ENCODE measurements at regions not wholly inside any gene's neighbourhood (a gene's known extent, or its start where the extent isn't known, plus 50 kb on each side); places are given as distances from the start of the nearest gene placed in this dataset.

- intact Hi-C loops (cut with DNase I; ENCODE audit: low total_unique reads) = no loop called here
- H3K27ac ChIP-seq = no peak overlapping the region
- H3K27me3 ChIP-seq = no peaks in the 10 kb centered on the region
- WGBS, 2 donors = 65 to 83% methylated on average over 7 of the region's 7 CpGs
- TF ChIP-seq, protein P1, sequence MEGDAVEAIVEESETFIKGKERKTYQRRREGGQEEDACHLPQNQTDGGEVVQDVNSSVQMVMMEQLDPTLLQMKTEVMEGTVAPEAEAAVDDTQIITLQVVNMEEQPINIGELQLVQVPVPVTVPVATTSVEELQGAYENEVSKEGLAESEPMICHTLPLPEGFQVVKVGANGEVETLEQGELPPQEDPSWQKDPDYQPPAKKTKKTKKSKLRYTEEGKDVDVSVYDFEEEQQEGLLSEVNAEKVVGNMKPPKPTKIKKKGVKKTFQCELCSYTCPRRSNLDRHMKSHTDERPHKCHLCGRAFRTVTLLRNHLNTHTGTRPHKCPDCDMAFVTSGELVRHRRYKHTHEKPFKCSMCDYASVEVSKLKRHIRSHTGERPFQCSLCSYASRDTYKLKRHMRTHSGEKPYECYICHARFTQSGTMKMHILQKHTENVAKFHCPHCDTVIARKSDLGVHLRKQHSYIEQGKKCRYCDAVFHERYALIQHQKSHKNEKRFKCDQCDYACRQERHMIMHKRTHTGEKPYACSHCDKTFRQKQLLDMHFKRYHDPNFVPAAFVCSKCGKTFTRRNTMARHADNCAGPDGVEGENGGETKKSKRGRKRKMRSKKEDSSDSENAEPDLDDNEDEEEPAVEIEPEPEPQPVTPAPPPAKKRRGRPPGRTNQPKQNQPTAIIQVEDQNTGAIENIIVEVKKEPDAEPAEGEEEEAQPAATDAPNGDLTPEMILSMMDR (IDR thresholded peaks at IDR 0.05) = no peak
- no peak for TF ChIP-seq POLR2A (IDR thresholded peaks at IDR 0.05)
- H3K4me3 ChIP-seq = no peak overlapping the region
- no peaks in the 10 kb centered on the region for H3K4me1 ChIP-seq
- H3K9me3 ChIP-seq = no peaks in the 10 kb centered on the region
- no peak for DNase-seq
- H3K36me3 ChIP-seq (ENCODE audit: low read depth, missing control alignments) = no peaks in the 10 kb centered on the region
Measured at GRCh38 chr7:3233301-3233700, 67.8 kb upstream of the SDK1 start.

GRCh38 chr7:3234051-3234450 lies 67.0 kb upstream of the SDK1 start:
- no peak overlapping the region for H3K4me3 ChIP-seq
- H3K27me3 ChIP-seq = no peaks in the 10 kb centered on the region
- H3K9me3 ChIP-seq = no peaks in the 10 kb centered on the region
- TF ChIP-seq POLR2A (IDR thresholded peaks at IDR 0.05) = no peak
- TF ChIP-seq, protein P1 (IDR thresholded peaks at IDR 0.05) = no peak
- H3K36me3 ChIP-seq (ENCODE audit: low read depth, missing control alignments) = no peaks in the 10 kb centered on the region
- H3K27ac ChIP-seq = no peak overlapping the region
- intact Hi-C loops (cut with DNase I; ENCODE audit: low total_unique reads) = no loop called here
- 89 to 94% methylated on average over 5 to 6 of the region's 6 CpGs for WGBS, 2 donors
- no peak for DNase-seq
- H3K4me1 ChIP-seq = no peaks in the 10 kb centered on the region

GRCh38 chr7:3234851-3235250 lies 66.2 kb upstream of the SDK1 start:
- H3K36me3 ChIP-seq (ENCODE audit: low read depth, missing control alignments) = no peaks in the 10 kb centered on the region
- intact Hi-C loops (cut with DNase I; ENCODE audit: low total_unique reads) = no loop called here
- no peak overlapping the region for H3K4me3 ChIP-seq
- no peak overlapping the region for H3K27ac ChIP-seq
- WGBS, 2 donors = 92 to 99% methylated on average over 3 of the region's 3 CpGs
- H3K4me1 ChIP-seq = no peaks in the 10 kb centered on the region
- DNase-seq = no peak
- no peak for TF ChIP-seq POLR2A (IDR thresholded peaks at IDR 0.05)
- TF ChIP-seq, protein P1 (IDR thresholded peaks at IDR 0.05) = no peak
- H3K9me3 ChIP-seq = no peaks in the 10 kb centered on the region
- no peaks in the 10 kb centered on the region for H3K27me3 ChIP-seq

DNA sequence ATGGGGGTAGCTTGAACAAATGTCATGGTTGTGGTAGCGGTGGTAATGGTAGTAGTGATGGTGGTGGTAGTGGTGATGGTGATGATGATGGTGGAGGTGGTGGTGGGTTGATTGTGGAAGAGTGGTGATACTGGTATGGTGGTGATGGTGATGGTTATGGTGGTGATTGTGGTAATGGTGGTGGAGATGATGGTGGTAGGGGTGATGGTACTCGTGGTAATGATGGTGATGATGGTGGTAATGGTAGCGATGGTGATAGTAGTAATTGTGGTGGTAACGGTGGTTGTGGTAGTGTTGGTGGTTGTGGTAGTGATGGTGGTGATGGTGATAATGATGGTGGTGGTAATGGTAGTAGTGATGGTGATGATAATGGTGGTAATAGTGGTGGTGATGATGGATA lies 65.7 kb upstream of the SDK1 start:
- WGBS, 2 donors = 81 to 92% methylated on average over 4 of the region's 4 CpGs
- TF ChIP-seq POLR2A (IDR thresholded peaks at IDR 0.05) = no peak
- TF ChIP-seq, protein P1 (IDR thresholded peaks at IDR 0.05) = no peak
- DNase-seq = no peak
- Histone ChIP-seq H3K36me3 (ENCODE audit: low read depth, missing control alignments) (no peaks in the 10 kb centered on the region), H3K4me3 (no peak overlapping the region), H3K27ac (no peak overlapping the region), H3K9me3 (no peaks in the 10 kb centered on the region), H3K4me1 (no peaks in the 10 kb centered on the region), H3K27me3 (no peaks in the 10 kb centered on the region)
- intact Hi-C loops (cut with DNase I; ENCODE audit: low total_unique reads) = no loop called here

GRCh38 chr7:3236268-3236667 lies 64.8 kb upstream of the SDK1 start:
- no peak for DNase-seq
- intact Hi-C loops (cut with DNase I; ENCODE audit: low total_unique reads) = no loop called here
- TF ChIP-seq POLR2A (IDR thresholded peaks at IDR 0.05) = no peak
- TF ChIP-seq, protein P1 (IDR thresholded peaks at IDR 0.05) = no peak
- Histone ChIP-seq H3K27ac (no peak overlapping the region), H3K36me3 (ENCODE audit: low read depth, missing control alignments) (no peaks in the 10 kb centered on the region), H3K9me3 (no peaks in the 10 kb centered on the region), H3K4me1 (no peaks in the 10 kb centered on the region), H3K27me3 (no peaks in the 10 kb centered on the region), H3K4me3 (no peak overlapping the region)
